ENCODE measurements at regions not wholly inside any gene's neighbourhood (a gene's known extent, or its start where the extent isn't known, plus 50 kb on each side); places are given as distances from the start of the nearest gene placed in this dataset.

GRCh38 chr16:58832386-58832895 lies 98.3 kb upstream of the GOT2 start:
- TF ChIP-seq CTCF (IDR thresholded peaks at IDR 0.05) (no peak), POLR2A (IDR thresholded peaks at IDR 0.05) (no peak)

All from uterus (tissue), 2 donors.